ENCODE measurements at regions not wholly inside any gene's neighbourhood (a gene's known extent, or its start where the extent isn't known, plus 50 kb on each side); places are given as distances from the start of the nearest gene placed in this dataset.

DNA sequence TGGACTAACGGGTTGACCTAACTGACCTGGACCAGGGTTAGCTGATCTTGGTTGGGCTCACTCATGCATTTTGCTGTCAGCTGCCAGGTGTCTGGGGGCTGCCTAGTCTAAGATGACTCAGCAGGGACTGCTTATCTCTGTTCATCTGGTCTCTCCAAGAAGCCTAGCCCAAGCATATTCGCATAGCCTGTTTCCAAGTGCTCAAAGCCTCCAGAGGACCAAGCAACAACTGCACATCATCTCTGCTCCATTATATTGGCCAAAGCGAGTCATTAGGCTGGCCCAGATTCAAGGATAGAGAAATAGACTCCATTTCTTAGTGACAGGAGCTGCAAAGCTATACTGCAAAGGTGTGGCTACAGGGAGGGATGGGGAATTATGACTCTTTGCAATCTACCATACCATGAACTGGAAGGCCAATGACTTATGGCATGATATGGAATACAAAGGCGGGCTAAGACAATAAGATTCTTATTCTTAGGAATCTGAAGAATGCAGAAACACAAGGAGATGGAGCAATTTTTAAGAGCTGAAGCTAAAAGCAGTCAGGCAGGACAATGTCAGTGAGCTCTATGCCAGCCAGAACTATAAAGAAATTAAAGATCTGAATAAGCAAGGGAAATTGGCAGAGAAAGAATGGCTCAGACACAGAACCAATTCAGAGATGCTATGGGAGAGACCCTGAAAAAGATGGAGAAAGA is 194.6 kb upstream of the FSCB start:
- DNase-seq, result no peak

DNA sequence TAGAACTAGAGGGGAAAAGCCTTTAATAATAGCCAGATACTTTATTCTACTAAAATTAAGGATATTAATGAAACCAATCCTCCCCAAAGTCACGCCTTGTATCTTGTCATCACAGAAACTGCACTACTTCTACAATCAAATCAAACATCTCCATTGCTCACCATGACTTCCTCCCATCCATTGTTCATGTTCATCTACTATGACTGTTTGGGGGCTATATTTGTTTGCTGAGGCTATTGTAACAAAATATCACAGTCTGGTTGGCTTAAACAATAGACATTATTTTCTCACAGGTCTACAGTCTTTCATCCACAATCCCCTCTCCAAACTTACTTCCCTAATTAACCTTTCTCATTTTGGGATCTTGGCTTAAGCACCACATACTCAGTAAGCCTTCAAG is 193.6 kb upstream of the FSCB start:
- DNase-seq, result no peak

DNA sequence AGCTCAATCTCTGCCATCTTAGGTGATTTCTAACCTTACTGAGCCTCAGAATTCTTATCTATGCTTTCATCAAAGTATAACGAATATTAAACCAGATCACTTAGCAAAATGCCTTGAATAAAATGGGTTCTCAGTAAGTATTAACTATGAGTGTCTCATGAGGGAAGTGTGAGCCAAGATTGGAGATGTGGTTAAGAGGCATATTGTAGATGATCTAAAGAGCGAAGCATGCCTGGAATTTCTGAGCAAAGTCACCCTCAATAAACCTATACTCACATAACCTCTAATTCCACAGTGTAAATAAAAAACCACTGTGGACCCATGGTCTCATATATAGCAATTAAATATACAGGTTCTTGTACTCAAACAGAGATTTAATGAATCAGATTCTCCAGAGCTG is 193.1 kb upstream of the FSCB start:
- no peak for DNase-seq

DNA sequence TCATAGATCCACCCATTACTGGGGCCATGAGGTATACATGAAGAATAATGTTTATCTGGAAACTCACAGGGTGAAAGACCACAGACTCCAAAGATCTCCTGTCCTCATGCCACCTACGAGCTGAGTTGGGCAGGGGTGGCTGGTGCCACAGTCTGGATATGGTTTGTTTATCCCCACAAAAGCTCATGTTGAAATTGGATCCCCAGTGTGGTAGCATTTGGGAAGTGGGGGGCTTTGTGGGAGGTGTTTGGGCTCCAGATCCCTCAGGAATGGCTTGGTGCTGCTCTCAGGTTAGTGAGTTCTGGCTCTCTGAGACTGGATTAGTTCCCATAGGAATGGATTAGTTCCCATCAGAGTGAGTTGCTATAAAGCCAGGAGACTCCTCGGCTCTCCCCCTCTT is 192.3 kb upstream of the FSCB start:
- DNase-seq, result no peak

DNA sequence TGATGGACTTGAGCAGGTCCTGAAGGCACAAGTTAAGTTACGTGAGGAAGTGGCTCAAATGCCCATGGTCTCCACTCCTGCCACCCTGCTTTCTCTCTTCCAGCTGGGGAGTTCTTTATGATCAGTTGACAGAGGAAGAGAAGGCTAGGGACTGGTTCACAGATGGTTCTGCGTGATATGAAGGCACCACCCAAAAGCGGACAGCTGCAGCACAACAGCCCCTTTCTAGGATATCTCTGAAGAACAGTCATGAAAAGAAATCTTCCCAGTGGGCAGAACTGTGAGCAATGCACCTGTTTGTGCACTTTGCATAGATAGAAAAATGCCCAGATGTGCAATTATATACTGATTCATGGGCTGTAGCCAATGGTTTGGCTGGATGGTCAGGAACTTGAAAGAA is 162.4 kb upstream of the FSCB start:
- no peak for DNase-seq

DNA sequence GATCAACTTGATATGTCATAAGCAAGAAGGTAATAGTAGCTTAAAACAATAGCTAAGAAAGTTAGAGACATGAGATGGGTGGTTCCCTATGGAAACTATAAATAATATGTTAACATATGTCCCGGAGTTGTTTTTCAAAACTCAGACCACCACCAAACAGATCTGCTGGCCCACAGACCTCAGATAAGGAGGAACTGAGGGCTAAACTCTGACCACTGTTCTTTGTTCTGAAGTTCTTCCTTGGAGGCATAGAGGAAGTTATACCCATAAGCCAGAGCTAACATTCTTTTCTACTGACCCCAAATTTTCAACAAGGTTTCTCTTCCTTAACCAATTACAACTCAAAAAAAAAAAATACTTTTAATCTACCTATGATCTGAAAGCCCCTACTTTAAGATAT is 156.1 kb upstream of the FSCB start:
- DNase-seq, result no peak

DNA sequence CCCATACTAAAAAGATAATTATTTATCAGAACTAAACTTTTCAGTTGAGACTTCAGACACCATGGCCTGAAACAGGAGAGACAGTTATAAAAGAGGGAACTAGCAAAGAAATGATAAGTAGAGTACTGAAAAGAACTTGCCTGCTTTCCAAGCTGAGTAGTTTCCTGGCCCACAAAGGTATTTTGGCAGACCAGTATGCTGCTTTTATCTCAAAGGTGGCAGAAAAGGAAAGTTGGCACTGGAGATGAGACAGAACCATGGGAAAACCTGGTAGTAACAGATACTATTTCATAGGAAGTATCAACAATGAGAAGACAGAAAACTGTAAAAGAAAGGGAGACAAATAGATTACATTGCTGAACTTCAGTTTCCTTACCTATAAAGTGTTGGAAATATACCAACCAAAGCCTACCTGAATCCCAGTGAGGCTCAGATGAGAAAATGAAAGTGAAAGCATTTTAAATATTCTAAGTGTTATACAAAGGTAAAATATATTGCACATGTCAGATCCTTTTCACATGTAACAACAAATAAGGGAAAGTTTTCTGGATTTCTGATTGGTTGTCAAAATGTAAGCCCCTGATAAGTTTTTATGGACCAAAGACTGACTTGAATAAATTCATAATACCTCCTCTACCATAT is 155.3 kb upstream of the FSCB start:
- DNase-seq, result no peak

DNA sequence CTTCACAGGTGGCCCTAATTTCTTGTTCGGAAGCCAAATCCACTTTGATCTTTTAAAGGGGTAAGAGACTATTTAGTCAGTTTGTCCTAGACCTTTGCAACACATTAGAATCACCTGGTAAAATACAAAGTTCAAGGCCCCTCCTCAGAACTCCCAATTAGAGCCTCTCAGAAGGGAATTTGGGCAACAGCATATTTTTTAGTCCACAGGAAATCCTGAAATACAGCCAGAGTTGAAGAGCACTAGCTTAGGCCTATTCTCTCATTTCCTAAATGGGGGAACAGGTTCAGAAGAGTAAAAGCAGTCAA is 151.3 kb upstream of the FSCB start:
- no peak for DNase-seq

DNA sequence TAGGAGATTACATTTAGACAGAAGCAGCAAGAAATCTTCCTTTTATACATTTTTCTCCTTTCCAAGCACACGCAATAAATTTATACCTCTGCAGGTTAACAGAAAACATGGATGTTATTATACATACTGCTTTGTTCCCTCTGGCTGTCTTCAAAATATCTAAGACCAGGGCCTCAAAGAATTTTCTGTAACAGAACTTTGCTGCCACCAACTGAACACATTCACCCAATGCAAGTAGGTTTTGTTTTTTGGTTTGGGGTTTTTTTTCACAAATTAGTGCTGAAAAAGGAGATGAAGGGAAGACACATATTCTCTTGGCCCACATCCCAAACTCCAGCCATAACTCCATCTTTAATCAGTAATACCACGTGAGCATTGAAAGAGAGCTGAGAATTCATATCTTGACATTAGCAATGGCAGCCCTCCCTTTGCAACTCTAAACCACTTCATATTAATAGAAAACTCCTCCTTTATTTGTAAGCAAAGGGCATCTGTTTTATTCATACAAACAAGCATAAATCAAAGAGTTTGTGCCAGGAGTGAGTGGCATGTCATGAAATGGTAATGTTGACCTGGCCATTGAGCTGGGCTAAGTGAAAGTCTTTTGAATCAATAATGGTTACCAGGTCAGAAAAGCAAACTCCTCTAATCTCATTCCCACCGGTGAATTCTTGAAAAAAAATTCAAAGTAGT is 150.8 kb upstream of the FSCB start:
- DNase-seq, result no peak

DNA sequence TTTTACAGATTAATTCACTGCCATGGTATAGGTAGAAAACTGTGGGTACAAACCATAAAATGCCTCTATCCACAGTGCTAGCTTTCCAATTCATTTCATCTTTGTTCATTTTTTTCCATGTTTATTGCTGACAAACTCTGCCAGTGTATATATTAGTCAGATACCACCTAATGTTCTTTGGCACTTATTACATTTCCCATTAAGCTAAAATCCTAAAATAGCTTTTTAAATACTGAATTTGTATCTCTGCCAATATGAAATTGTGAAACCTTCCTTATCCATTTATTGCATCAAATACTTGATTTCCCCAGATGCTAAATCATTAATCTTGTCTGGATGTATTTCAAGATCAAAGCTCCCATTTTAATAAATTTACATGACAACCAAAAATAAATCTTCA is 150.1 kb upstream of the FSCB start:
- no peak for DNase-seq

DNA sequence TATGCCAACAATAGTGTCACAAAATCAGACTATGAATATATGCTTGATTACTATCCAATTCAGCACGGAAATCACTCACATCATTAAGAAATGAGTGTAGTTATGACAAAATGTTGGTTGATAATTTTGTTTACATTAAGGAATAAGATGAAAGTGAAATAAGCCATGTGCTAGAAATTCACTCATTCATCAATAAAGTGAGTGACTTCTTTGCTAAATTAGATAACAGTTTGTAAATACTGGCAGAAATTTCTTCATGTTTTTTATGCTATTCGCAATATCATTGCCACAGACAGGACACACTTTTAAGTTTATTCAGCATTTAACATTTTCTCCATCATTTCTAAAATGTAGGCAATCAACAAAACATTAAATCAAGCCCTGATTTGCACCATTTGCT is 147.5 kb upstream of the FSCB start:
- DNase-seq, result no peak

DNA sequence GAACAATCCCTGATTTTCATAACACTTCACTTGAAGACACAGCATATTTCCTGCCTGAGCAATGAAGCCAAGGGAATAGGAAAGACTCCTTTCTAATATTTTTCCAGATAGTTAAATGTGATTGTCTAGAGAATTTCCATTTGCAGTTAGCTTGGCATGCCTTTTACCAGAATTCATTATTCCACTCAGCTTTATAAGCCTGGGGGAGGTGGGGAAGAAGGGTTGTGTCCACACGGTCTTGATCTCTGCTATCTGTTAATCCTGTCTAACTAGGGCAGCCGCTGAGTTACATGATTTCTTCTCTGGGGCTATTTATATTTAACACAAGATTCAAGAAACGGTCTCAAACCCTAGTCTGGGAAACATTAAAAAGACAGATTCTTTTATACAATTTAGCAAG is 146.6 kb upstream of the FSCB start:
- DNase-seq, result no peak

DNA sequence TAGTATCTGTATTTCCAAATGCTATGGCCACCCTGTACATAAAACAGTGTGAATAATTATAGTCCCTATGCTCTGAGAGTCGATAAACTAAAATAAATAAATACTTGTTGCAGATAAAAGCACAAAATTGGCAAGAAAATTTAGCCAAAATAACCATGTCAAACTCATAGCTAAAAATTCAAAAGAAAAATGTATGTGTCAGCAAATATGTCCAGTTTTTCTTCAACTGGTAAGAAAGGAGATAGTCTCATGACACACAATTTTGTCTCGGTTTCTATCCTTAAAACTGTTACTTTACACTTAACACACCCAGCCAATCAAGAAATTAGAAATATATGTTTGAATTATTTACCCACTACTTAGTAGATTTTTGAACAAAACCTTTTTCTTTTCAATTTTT is 145.6 kb upstream of the FSCB start:
- no peak for DNase-seq

DNA sequence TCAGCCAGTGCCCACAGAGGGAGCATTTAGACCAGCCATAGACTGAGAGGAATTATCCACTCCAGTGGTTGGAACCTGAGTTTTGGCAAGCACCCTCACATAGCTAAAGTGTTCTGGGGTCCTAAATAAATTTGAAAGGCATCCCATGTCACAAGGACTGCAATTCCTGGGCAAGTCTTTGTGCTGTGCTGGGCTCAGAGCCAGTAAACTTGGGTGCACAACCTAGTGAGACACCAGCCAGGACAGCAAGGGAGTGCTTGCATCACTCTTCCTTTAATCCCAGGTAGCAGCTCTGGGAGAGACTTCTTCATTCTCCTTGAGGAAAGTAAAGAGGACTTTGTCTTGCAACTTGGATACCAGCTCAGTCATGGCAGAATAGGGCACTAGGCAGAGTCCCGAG is 142.0 kb upstream of the FSCB start:
- no peak for DNase-seq

DNA sequence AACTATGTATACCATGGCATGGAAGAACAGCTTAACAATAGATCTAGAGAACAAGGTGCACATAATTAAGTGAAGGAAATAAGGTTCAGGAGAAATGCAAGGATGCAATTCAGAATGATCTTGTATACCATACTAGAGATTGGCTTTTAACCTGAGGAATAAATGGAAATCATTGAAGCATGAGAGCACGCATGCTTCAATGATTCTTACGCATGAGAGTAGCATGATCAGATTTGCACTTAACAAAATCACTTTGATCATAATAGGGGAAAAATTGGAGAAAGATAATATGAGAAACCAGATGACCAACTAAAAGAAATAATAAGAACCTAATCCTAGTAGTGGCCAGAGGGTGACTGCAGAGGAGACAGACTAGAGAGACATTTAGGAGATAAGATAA is 133.3 kb upstream of the FSCB start:
- no peak for DNase-seq

DNA sequence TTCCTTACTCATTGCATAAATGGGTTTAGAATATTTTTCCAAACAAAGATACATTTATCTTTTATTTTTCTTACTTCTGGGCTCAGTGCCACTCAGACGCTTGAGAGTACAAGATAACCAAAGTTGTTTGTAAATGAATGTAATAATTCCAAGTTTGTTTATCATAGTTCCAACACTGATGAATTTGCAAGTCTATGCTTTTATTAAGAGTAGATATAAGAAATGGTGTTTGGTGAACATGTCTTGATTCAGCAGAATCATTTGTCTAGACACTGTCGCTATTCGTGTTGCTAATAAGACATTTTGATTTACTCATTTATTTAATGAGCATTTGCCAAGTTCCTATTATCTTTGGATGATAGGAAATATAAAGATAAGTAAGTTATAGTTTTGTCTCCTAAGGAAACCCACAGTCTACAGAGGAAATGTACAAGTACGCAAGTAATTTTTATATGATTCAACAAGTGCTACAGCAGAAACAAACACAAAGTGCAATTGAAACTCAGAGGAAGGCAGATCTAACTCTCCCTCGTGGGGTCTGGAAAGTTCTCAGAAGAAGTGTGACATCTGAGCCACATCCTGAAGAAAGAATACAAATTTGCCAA is 132.8 kb upstream of the FSCB start:
- no peak for DNase-seq

DNA sequence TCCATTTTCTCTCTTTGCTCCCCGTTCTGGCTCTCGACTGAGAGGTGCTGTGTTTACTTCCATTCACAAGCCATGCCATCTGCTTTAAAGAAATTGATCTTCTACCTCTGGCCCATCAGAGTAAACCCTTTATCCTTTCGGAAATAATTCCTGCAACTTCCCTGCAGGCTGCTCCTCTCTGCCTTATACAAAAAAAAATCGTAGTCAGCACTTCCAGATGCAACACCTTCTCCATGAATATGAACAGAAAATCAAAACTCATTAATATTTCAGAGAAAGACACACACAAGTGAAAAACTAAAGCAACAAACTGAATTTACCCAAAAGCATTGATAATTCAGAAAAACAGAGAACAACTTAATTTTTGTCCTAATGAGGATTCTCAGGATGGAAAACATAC is 127.6 kb upstream of the FSCB start:
- DNase-seq, result no peak

DNA sequence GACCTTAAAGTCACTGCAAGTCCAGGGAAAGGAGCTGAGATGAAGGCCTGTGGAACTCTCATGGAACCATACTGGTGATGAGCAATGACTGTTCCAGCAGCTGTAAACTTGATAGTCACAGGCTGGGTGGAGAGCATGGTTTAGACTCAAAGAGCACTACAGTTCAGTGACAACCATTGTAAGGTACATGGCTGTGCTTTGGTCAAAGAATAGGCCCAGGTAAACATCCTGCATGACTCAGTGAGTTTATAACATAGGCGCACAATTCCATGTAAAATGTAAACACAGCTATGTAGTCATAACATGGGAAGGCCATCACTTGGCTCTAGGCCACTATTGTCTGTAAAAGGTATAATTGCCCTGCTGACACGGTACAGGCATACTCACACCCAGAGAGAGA is 119.3 kb upstream of the FSCB start:
- DNase-seq, result no peak

DNA sequence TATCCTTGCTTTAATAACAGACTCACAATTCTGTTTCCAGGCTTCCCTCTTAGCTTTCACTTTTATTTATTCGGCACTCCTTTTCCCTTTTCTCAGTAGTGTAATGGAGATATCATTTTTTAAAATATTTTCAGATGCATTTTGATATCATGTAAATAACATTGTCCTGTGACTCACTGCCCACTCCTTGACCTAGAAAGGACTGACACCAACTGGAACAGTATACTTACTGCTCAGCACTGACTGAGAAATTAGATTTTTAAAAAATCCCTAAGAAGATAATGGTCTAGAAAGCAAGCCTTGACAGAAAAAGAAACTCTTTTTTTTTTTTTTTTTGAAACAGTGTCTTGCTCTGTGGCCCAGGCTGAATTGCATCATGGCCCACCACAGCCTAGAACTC is 118.0 kb upstream of the FSCB start:
- DNase-seq, result no peak

DNA sequence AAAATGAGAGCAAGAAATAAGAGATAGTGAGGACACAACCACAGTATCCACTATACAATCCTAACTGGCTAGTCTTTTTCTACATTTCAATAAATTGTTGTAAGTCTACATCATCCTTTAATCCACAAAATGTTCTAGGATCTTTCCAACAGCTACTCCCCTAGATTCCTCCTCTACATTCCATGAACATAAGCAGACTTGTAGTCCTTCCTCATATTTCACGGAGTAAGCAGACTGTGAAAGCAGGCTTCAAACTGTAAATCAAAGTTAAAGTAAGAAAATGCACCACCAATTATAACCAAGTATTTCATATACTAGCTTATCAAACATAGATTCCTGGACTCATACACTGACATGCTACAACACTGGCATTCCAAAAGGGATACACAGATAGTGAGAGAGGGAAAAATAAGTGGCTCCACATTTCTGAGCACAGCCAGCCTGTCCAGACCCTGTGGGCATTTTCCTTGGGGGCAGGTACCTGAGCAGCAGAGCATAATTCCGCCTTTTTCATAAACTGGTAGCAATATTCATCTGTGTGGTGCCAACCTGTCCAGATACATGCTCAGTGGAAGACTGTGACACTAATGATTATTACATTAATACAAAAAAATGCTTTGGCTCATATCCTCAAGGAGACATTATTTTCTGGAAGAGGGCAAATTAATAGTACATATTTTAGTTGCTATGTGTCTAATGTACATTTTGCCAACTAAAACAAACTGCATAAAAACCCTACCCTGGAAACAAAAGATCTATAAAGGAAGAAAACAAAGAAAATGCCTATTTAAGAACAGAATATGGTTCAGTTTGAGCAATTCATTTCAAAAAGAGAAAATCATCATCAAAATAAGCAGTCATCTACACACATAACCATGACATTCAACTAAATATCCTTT is 113.3 kb upstream of the FSCB start:
- DNase-seq, result no peak

DNA sequence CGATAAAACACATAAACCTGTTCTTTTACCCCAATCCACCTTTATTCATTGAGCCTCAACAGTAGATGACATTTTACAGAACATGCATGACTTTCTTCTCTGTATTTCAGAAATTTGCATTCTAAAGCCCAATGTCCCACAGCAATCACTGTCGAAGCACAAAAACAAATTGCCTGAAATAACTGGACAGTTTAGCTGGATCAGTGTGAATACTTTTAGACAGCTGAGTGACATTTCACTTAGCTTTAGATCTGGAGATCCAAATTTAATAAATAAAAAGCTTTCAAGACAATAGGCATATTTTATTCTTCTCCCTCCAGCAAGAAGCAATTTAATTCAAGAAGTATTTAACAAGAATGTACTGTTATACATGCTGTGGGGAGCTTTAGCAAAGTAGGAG is 109.1 kb upstream of the FSCB start:
- DNase-seq, result no peak

DNA sequence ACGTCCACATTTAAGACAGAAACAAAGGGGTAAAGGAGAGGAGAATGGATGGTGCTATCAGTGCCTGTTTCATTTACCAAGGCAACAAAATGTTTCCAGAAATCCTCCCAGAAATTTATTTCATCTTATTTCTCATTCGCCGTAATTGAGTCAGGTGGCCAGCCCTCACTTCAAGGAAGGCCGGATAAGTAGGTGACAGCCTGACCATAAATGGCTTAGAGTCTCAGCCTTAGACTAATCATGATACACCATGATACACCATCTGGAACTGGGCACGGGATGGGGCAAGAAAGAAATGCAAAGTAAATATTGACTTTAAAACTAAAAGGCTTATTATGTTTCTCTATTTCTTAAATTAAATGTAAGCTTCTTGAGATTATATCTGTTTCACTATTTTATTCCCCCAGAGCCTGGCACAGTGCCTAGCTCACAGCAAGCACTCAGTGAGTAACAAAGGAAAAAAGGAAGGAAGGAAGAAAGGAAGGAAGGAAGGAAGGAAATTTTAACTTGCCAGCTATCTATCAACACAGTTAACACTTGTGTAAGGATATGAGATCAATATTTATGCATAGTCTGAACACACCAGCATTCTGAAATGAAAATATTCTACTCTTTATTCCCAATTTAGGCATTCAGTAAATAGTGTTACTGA is 106.1 kb upstream of the FSCB start:
- no peak for DNase-seq

DNA sequence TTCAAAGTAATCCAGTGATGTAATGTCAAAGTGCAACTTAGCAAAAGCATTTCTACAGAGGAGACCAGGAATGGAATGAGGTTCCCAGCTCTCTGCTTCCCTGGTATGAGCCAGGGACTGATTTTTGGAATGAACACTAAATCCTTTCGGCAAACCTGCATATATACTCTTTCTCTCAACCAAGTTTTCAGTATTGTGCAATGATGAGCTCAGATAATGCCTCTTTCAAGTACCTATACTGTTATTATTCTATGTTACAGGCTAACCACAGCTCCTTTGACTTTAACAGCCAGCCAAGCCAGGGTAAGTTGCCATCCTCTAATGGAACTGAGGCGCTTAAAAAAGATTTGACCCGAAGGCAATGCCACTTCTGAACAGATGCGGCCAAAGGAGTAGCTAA is 104.9 kb upstream of the FSCB start:
- DNase-seq, result no peak
